IMR-90 (cell line): ENCODE measurements at regions not wholly inside any gene's neighbourhood (a gene's known extent, or its start where the extent isn't known, plus 50 kb on each side); places are given as distances from the start of the nearest gene placed in this dataset.

ENCODE experiments used
- ATAC-seq: fragments of 200-7000 bp; cut with Tn5 transposase; 2 replicates; pipeline ENCODE4 v1.9.1; 2020; ENCODE audit warnings: low read depth, mild to moderate bottlenecking, moderate library complexity
- BruUV-seq: library from RNA; stranded (reverse); fragments of 400-500 nt; replicated peaks from 2 replicates; lab custom pipeline; 2021; lab: Mats Ljungman, UMichigan
- CTCF ChIA-PET: fragments of 300-600 bp; formaldehyde crosslinking; extraction: SDS; loops from one replicate; lab custom pipeline; 2021; ENCODE audit warnings: antibody characterized with exemption; lab: Yijun Ruan, JAX
- POLR2A ChIA-PET: fragments of 300-600 bp; sonication (Branson Sonifier 250); formaldehyde crosslinking; loops from one replicate; lab custom pipeline; 2022; ENCODE audit warnings: antibody characterized with exemption; ENCODE audit not compliant: unreplicated experiment; lab: Charles Lee
- DNase-seq: peaks from one replicate; pipeline ENCODE4 v3.0.0; 2013
- H2AFZ ChIP-seq: replicated peaks from 2 replicates; pipeline ENCODE3; 2013; ENCODE audit warnings: low read length, mild to moderate bottlenecking; ENCODE audit not compliant: poor library complexity
- H2AK5ac ChIP-seq: 2 replicates; pipeline ENCODE4 v1.6.1; 2013; ENCODE audit warnings: low read depth, low read length, inconsistent platforms
- H2AK9ac ChIP-seq: replicated peaks from 2 replicates; pipeline ENCODE3; 2013; ENCODE audit warnings: mild to moderate bottlenecking, low read depth, low read length, moderate library complexity; ENCODE audit not compliant: poor library complexity
- H2BK120ac ChIP-seq: 2 replicates; pipeline ENCODE4 v1.6.1; 2013; ENCODE audit warnings: low read depth, low read length, inconsistent platforms
- H2BK15ac ChIP-seq: 3 replicates; pipeline ENCODE4 v1.6.1; 2013; ENCODE audit warnings: low read depth, low read length, inconsistent platforms
- H2BK20ac ChIP-seq: 2 replicates; pipeline ENCODE4 v1.6.1; 2013; ENCODE audit warnings: low read depth, mild to moderate bottlenecking, inconsistent platforms, low read length, moderate library complexity
- H2BK5ac ChIP-seq: 2 replicates; pipeline ENCODE4 v1.6.1; 2013; ENCODE audit warnings: mild to moderate bottlenecking, low read depth, low read length, inconsistent platforms; ENCODE audit not compliant: poor library complexity, severe bottlenecking
- H3K14ac ChIP-seq: replicated peaks from 2 replicates; pipeline ENCODE4 v1.6.1; 2013; ENCODE audit warnings: low read depth, low read length, inconsistent platforms
- H3K18ac ChIP-seq: 2 replicates; pipeline ENCODE4 v1.6.1; 2013; ENCODE audit warnings: low read depth, low read length, control low read depth
- H3K23ac ChIP-seq: 2 replicates; pipeline ENCODE4 v1.6.1; 2013; ENCODE audit warnings: low read depth, low read length, inconsistent platforms
- H3K27ac ChIP-seq: 2 replicates; pipeline ENCODE4 v1.5.1; 2013; ENCODE audit warnings: mild to moderate bottlenecking, control low read depth, low read length; ENCODE audit not compliant: insufficient read depth
- H3K27me3 ChIP-seq: 2 replicates; pipeline ENCODE4 v1.6.1; 2013; ENCODE audit warnings: low read length; ENCODE audit not compliant: control insufficient read depth, insufficient read depth
- H3K36me3 ChIP-seq: 2 replicates; pipeline ENCODE4 v1.6.1; 2013; ENCODE audit warnings: low read length, mixed read lengths; ENCODE audit not compliant: control insufficient read depth, insufficient read depth
- H3K4ac ChIP-seq: 2 replicates; pipeline ENCODE4 v1.6.1; 2013; ENCODE audit warnings: low read depth, low read length, inconsistent platforms
- H3K4me1 ChIP-seq: 2 replicates; pipeline ENCODE4 v1.6.1; 2013; ENCODE audit warnings: low read length, mixed read lengths; ENCODE audit not compliant: control insufficient read depth, insufficient read depth
- H3K4me2 ChIP-seq: 2 replicates; pipeline ENCODE4 v1.6.1; 2013; ENCODE audit warnings: low read depth, mild to moderate bottlenecking, control low read depth, low read length, moderate library complexity
- H3K4me3 ChIP-seq: 2 replicates; pipeline ENCODE4 v1.5.1; 2013; ENCODE audit warnings: low read depth, mild to moderate bottlenecking, control low read depth, low read length, moderate library complexity; ENCODE audit not compliant: insufficient read depth
- H3K56ac ChIP-seq: 2 replicates; pipeline ENCODE4 v1.6.1; 2013; ENCODE audit warnings: low read length, inconsistent platforms; ENCODE audit not compliant: insufficient read depth; ENCODE audit errors: extremely low read depth
- H3K79me1 ChIP-seq, 2 experiments: 2 replicates each; pipeline ENCODE4 v1.6.1; 2013; ENCODE audit warnings: low read length in 2 of 2, inconsistent platforms in 1 of 2, low read depth in 1 of 2
- H3K9ac ChIP-seq: 2 replicates; pipeline ENCODE4 v1.6.1; 2013; ENCODE audit warnings: low read depth, low read length, control low read depth
- H3K9me1 ChIP-seq: 2 replicates; pipeline ENCODE4 v1.6.1; 2013; ENCODE audit warnings: low read length, inconsistent platforms; ENCODE audit not compliant: insufficient read depth
- H3K9me3 ChIP-seq: 2 replicates; pipeline ENCODE4 v1.6.1; 2013; ENCODE audit warnings: low read length; ENCODE audit not compliant: control insufficient read depth, insufficient read depth
- H4K20me1 ChIP-seq: 2 replicates; pipeline ENCODE4 v1.6.1; 2013; ENCODE audit warnings: low read length, inconsistent platforms; ENCODE audit not compliant: insufficient read depth
- H4K5ac ChIP-seq: 2 replicates; pipeline ENCODE4 v1.6.1; 2013; ENCODE audit warnings: mild to moderate bottlenecking, low read depth, low read length, control low read depth
- H4K8ac ChIP-seq, 2 experiments: 2 replicates each; pipeline ENCODE4 v1.6.1; 2013; ENCODE audit warnings: low read depth in 2 of 2, low read length in 2 of 2, control low read depth in 1 of 2, inconsistent platforms in 1 of 2
- H4K91ac ChIP-seq: 2 replicates; pipeline ENCODE4 v1.6.1; 2013; ENCODE audit warnings: low read depth, low read length, inconsistent platforms; ENCODE audit not compliant: insufficient read depth
- BHLHE40 ChIP-seq: fragments of 150-350 bp; IDR thresholded peaks from 2 replicates; pipeline ENCODE4 v1.6.1; 2016; ENCODE audit warnings: mild to moderate bottlenecking, low read depth, low read length
- FOS ChIP-seq: fragments of 150-350 bp; IDR thresholded peaks from 2 replicates; pipeline ENCODE4 v1.6.1; 2016; ENCODE audit warnings: low read depth, low read length
- MAZ ChIP-seq: IDR thresholded peaks from 2 replicates; pipeline ENCODE4 v1.6.1; 2012; ENCODE audit warnings: low read depth, mild to moderate bottlenecking, low read length, improper control_type of control experiment, moderate library complexity, borderline replicate concordance
- NFE2L2 ChIP-seq: fragments of 150-350 bp; IDR thresholded peaks from 2 replicates; pipeline ENCODE4 v1.6.1; 2016; ENCODE audit warnings: low read depth, mild to moderate bottlenecking, low read length
- POLR2A ChIP-seq: IDR thresholded peaks from 2 replicates; pipeline ENCODE4 v1.6.1; 2012; ENCODE audit warnings: mild to moderate bottlenecking, low read depth, low read length
- RFX5 ChIP-seq: IDR thresholded peaks from 2 replicates; pipeline ENCODE4 v1.8.0; 2012; ENCODE audit warnings: low read depth, mild to moderate bottlenecking, low read length, moderate library complexity
- SMC3 ChIP-seq: fragments of 150-350 bp; IDR thresholded peaks from 2 replicates; pipeline ENCODE4 v1.6.1; 2016; ENCODE audit warnings: low read depth, mild to moderate bottlenecking, antibody characterized with exemption, low read length, moderate library complexity
- WGBS, 2 experiments: methylation state at CpG; one replicate each; pipeline versions ENCODE4 v1.1.5 to v1.1.7; 2013; ENCODE audit warnings: missing lambda C conversion rate in 2 of 2; ENCODE audit not compliant: insufficient read length in 1 of 2; ENCODE audit errors: extremely low coverage in 2 of 2; 5-methylcytosine and 5-hydroxymethylcytosine counted together
- dilution Hi-C: fragments of 300-500 bp; cut with HindIII; formaldehyde crosslinking; loops from one replicate; pipeline ENCODE4 v1.14.3; 2018; ENCODE audit warnings: low sequenced_read_pairs; ENCODE audit not compliant: unreplicated experiment
- in situ Hi-C: fragments of 300-500 bp; cut with MboI; formaldehyde crosslinking; loops from 3 replicates; pipeline ENCODE4 v1.14.3; 2019; ENCODE audit warnings: low sequenced_read_pairs, inconsistent platforms, mixed read lengths
- intact Hi-C: fragments of 100-400 bp; cut with micrococcal nuclease; formaldehyde crosslinking; loops from 2 replicates; pipeline ENCODE4 v1.10.0; 2022
- TF ChIP-seq, protein P1 (sequence below): fragments of 150-350 bp; IDR thresholded peaks from 2 replicates; pipeline ENCODE4 v1.6.1; 2017; ENCODE audit warnings: mild to moderate bottlenecking, antibody characterized with exemption, low read length, low read depth
- TF ChIP-seq, protein P2 (sequence below): conservative IDR thresholded peaks from 2 replicates; pipeline ENCODE4 v1.5.1; 2012; ENCODE audit warnings: mild to moderate bottlenecking, low read depth, low read length, improper control_type of control experiment

- Histone ChIP-seq H3K4ac (no peak overlapping the region), H2BK120ac (no peak overlapping the region), H4K20me1 (no peaks in the 10 kb centered on the region), H2BK20ac (no peak overlapping the region), H2AK5ac (no peak overlapping the region), H2BK15ac (no peak overlapping the region), H3K4me1 (no peaks in the 10 kb centered on the region), H2BK5ac (no peak overlapping the region), H3K9me3 (peaks cover 15% of the 10 kb centered on the region), H3K9me1 (no peaks in the 10 kb centered on the region), H3K27me3 (no peaks in the 10 kb centered on the region), H3K4me2 (no peak overlapping the region), H4K91ac (no peak overlapping the region), H2AK9ac (no peak overlapping the region), H3K9ac (no peak overlapping the region), H3K23ac (no peak overlapping the region), H3K4me3 (no peak overlapping the region), H3K14ac (no peak overlapping the region), H3K27ac (no peak overlapping the region), H3K56ac (no peak overlapping the region), H2AFZ (no peak overlapping the region), H4K5ac (no peak overlapping the region), H3K18ac (no peak overlapping the region), H4K8ac (no peak overlapping the region), H3K79me1 (no peaks in the 10 kb centered on the region), H3K36me3 (no peaks in the 10 kb centered on the region)
- dilution Hi-C loops, result no loop called here
- no CpG with 5 or more reads among the region's 3 CpGs for WGBS, 2 experiments
- POLR2A ChIA-PET, result no interaction called here
- TF ChIP-seq, protein P1, sequence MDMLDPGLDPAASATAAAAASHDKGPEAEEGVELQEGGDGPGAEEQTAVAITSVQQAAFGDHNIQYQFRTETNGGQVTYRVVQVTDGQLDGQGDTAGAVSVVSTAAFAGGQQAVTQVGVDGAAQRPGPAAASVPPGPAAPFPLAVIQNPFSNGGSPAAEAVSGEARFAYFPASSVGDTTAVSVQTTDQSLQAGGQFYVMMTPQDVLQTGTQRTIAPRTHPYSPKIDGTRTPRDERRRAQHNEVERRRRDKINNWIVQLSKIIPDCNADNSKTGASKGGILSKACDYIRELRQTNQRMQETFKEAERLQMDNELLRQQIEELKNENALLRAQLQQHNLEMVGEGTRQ, result no peak
- TF ChIP-seq POLR2A (no peak), NFE2L2 (no peak), FOS (no peak), RFX5 (no peak), BHLHE40 (no peak), SMC3 (no peak), MAZ (no peak)
- TF ChIP-seq, protein P2, sequence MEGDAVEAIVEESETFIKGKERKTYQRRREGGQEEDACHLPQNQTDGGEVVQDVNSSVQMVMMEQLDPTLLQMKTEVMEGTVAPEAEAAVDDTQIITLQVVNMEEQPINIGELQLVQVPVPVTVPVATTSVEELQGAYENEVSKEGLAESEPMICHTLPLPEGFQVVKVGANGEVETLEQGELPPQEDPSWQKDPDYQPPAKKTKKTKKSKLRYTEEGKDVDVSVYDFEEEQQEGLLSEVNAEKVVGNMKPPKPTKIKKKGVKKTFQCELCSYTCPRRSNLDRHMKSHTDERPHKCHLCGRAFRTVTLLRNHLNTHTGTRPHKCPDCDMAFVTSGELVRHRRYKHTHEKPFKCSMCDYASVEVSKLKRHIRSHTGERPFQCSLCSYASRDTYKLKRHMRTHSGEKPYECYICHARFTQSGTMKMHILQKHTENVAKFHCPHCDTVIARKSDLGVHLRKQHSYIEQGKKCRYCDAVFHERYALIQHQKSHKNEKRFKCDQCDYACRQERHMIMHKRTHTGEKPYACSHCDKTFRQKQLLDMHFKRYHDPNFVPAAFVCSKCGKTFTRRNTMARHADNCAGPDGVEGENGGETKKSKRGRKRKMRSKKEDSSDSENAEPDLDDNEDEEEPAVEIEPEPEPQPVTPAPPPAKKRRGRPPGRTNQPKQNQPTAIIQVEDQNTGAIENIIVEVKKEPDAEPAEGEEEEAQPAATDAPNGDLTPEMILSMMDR, result no peak
- intact Hi-C loops, result no loop called here
- no peak for DNase-seq
- no peak for ATAC-seq
- CTCF ChIA-PET, result no interaction called here
- BruUV-seq, result no TSS peak
- in situ Hi-C loops, result no loop called here
Observed at GRCh38 chr18:76102156-76102555, 392.9 kb downstream of the ZNF516 start.
